ENCODE measurements at regions not wholly inside any gene's neighbourhood (a gene's known extent, or its start where the extent isn't known, plus 50 kb on each side); places are given as distances from the start of the nearest gene placed in this dataset.

- Histone ChIP-seq H3K4me1 (peaks cover 21 to 44% (median 31%) of the 10 kb centered on the region in 4 donors), H3K27ac (replicated peaks in 1 of 4) (no peak overlapping the region), H3K9me3 (no peaks in the 10 kb centered on the region), H3K36me3 (no peaks in the 10 kb centered on the region), H3K4me3 (no peak overlapping the region), H3K27me3 (no peaks in the 10 kb centered on the region)
- WGBS: 56% methylated on average over 3 of the region's 3 CpGs
- TF ChIP-seq CTCF (IDR thresholded peaks at IDR 0.05) (no peak), EP300 (IDR thresholded peaks at IDR 0.05) (no peak), POLR2AphosphoS5 (IDR thresholded peaks at IDR 0.05) (no peak)
- DNase-seq (ENCODE audit: extremely low spot score): no peak
- intact Hi-C loops (cut with DNase I): no loop called here
Measured at GRCh38 chr3:72414481-72415016, 433.7 kb downstream of the SHQ1 start.

- WGBS: 89% methylated on average over 4 of the region's 4 CpGs
- Histone ChIP-seq H3K27me3 (no peaks in the 10 kb centered on the region), H3K4me1 (peaks cover 26 to 57% (median 37%) of the 10 kb centered on the region in 4 donors), H3K27ac (replicated peaks in 1 of 4) (peak overlapping the region in 1 of 4 donors; percentile 1), H3K4me3 (no peak overlapping the region), H3K36me3 (no peaks in the 10 kb centered on the region), H3K9me3 (no peaks in the 10 kb centered on the region)
- no peak for DNase-seq (ENCODE audit: extremely low spot score)
- no peak for TF ChIP-seq CTCF (IDR thresholded peaks at IDR 0.05)
- TF ChIP-seq POLR2A (IDR thresholded peaks at IDR 0.05; ENCODE audit: low read depth): no peak
- TF ChIP-seq EP300 (IDR thresholded peaks at IDR 0.05): no peak
- TF ChIP-seq POLR2AphosphoS5 (IDR thresholded peaks at IDR 0.05): no peak
- intact Hi-C loops (cut with DNase I): no loop called here
Measured at GRCh38 chr3:72413228-72413627, 435.0 kb downstream of the SHQ1 start.

GRCh38 chr3:72412340-72412956, 435.8 kb downstream of the SHQ1 start:
- TF ChIP-seq POLR2AphosphoS5 (IDR thresholded peaks at IDR 0.05) (no peak), EP300 (IDR thresholded peaks at IDR 0.05) (no peak), CTCF (IDR thresholded peaks at IDR 0.05) (no peak), POLR2A (IDR thresholded peaks at IDR 0.05; ENCODE audit: low read depth) (no peak)
- Histone ChIP-seq H3K9me3 (no peaks in the 10 kb centered on the region), H3K27me3 (no peaks in the 10 kb centered on the region), H3K27ac (replicated peaks in 1 of 4) (peak overlapping the region in 2 of 4 donors; percentile 1 to 16), H3K36me3 (no peaks in the 10 kb centered on the region), H3K4me1 (peaks cover 29 to 62% (median 45%) of the 10 kb centered on the region in 4 donors), H3K4me3 (no peak overlapping the region)
- DNase-seq (ENCODE audit: extremely low spot score): no peak
- WGBS: 94% methylated on average over 5 of the region's 5 CpGs
- intact Hi-C loops (cut with DNase I): no loop called here

DNA sequence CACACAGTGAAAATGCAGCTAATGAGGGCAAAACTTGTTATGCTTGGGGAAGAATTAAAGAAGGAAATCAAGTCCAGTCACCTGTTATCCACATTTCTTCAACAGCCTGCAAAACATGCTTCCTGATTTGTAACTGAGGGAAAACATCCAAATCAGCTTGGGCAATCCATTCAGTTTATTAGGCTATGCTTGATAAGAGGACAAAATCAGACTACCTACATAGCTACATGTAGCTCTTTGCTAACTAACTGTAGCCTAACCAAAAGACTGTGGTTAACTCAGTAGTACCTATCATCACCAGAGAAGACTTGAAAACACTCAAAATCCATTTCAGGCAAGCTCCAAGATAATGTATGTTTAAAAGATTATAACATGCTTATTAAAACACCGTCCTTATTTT, 436.4 kb downstream of the SHQ1 start:
- H3K9me3 ChIP-seq: no peaks in the 10 kb centered on the region
- no peak overlapping the region for H3K27ac ChIP-seq (replicated peaks in 1 of 4)
- no peaks in the 10 kb centered on the region for H3K27me3 ChIP-seq
- DNase-seq (ENCODE audit: extremely low spot score): no peak
- H3K36me3 ChIP-seq: no peaks in the 10 kb centered on the region
- intact Hi-C loops (cut with DNase I): no loop called here
- H3K4me3 ChIP-seq: no peak overlapping the region
- WGBS: 68% methylated on average over 1 of the region's 1 CpG
- TF ChIP-seq CTCF (IDR thresholded peaks at IDR 0.05) (no peak), EP300 (IDR thresholded peaks at IDR 0.05) (no peak), POLR2AphosphoS5 (IDR thresholded peaks at IDR 0.05) (no peak), POLR2A (IDR thresholded peaks at IDR 0.05; ENCODE audit: low read depth) (no peak)
- peaks cover 35 to 67% (median 49%) of the 10 kb centered on the region in 4 donors for H3K4me1 ChIP-seq

GRCh38 chr3:72411126-72411525, 437.1 kb downstream of the SHQ1 start:
- Histone ChIP-seq H3K4me1 (peaks cover 41 to 74% (median 56%) of the 10 kb centered on the region in 4 donors), H3K27ac (replicated peaks in 1 of 4) (no peak overlapping the region), H3K4me3 (no peak overlapping the region), H3K9me3 (no peaks in the 10 kb centered on the region), H3K36me3 (no peaks in the 10 kb centered on the region), H3K27me3 (no peaks in the 10 kb centered on the region)
- 82% methylated on average over 2 of the region's 2 CpGs for WGBS
- TF ChIP-seq EP300 (IDR thresholded peaks at IDR 0.05) (no peak), POLR2A (IDR thresholded peaks at IDR 0.05; ENCODE audit: low read depth) (no peak), CTCF (IDR thresholded peaks at IDR 0.05) (no peak), POLR2AphosphoS5 (IDR thresholded peaks at IDR 0.05) (no peak)
- intact Hi-C loops (cut with DNase I): no loop called here
- no peak for DNase-seq (ENCODE audit: extremely low spot score)

All from esophagus muscularis mucosa (tissue), 4 donors.